Gastrocnemius medialis (tissue), 4 donors: ENCODE measurements at regions not wholly inside any gene's neighbourhood (a gene's known extent, or its start where the extent isn't known, plus 50 kb on each side); places are given as distances from the start of the nearest gene placed in this dataset.

ENCODE experiments used
- CTCF ChIP-seq, 5 experiments: fragments of 450-650 bp in 3 of 5; fragments of 200-600 bp in 2 of 5; sonication (generic) in 2 of 5; IDR thresholded peaks in 4 of 5; conservative IDR thresholded peaks in 1 of 5; 1 replicate in 4 of 5; 2 replicates in 1 of 5; pipeline ENCODE4 v1.5.1; 2016 to 2019; ENCODE audit warnings: antibody characterized with exemption in 5 of 5, mild to moderate bottlenecking in 3 of 5, moderate library complexity in 3 of 5
- POLR2A ChIP-seq, 2 donors: fragments of 450-650 bp; IDR thresholded peaks; one replicate each; pipeline ENCODE4 v1.6.1; 2017; ENCODE audit warnings: antibody characterized with exemption in 2 of 2, mild to moderate bottlenecking in 2 of 2, moderate library complexity in 2 of 2

- TF ChIP-seq CTCF (IDR thresholded peaks at IDR 0.05 in 4 of 5, conservative IDR thresholded peaks at IDR 0.05 in 1 of 5) (no peak), POLR2A (IDR thresholded peaks at IDR 0.05) (no peak)
Observed at GRCh38 chr7:131950758-131951157, 394.3 kb upstream of the PODXL start.
